A549 (cell line): ENCODE measurements at regions not wholly inside any gene's neighbourhood (a gene's known extent, or its start where the extent isn't known, plus 50 kb on each side); places are given as distances from the start of the nearest gene placed in this dataset.

ENCODE experiments used
- HDAC2 ChIP-seq: fragments of 200-600 bp; sonication (generic); IDR thresholded peaks from 2 replicates; pipeline ENCODE4 v1.6.1; 2016
- POLR2A ChIP-seq: IDR thresholded peaks from 2 replicates; pipeline ENCODE4 v1.6.1; 2012; ENCODE audit warnings: mild to moderate bottlenecking, low read length
- RAD21 ChIP-seq, 2 experiments: fragments of >200 bp in 1 of 2; sonication (Bioruptor Twin) in 1 of 2; formaldehyde crosslinking in 1 of 2; IDR thresholded peaks in 1 of 2; conservative IDR thresholded peaks in 1 of 2; 2 replicates in 1 of 2; 3 replicates in 1 of 2; pipeline ENCODE4 v1.6.1; 2012 to 2018; ENCODE audit warnings: inconsistent platforms in 1 of 2
- TF ChIP-seq, protein P1 (sequence below): fragments of >200 bp; sonication (Bioruptor Twin); formaldehyde crosslinking; IDR thresholded peaks from 3 replicates; pipeline ENCODE4 v1.5.1; 2016

DNA sequence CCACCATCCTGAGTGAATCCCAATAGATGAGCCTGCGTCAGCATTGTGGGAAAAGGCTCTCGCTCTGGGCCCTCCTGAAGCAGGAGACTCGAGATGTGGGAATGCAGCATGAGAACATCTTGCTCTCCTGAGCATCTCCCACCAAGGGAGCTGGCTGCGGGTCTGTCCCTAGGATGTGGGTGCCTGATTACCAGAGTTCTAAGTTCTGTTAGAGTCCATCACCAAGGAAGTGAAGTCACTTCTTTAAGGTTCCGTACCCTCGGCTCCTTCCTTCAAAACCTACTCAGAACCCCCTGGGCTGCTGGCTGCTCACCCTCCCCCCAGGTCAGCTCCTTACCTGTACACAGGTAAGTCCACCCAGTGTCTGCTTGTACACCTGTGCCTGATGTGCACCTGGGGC lies 100.5 kb upstream of the IGLL5 start:
- TF ChIP-seq HDAC2 (no peak), POLR2A (no peak), RAD21 (conservative IDR thresholded peaks at IDR 0.05 in 1 of 2, IDR thresholded peaks at IDR 0.05 in 1 of 2) (no peak)
- TF ChIP-seq, protein P1, sequence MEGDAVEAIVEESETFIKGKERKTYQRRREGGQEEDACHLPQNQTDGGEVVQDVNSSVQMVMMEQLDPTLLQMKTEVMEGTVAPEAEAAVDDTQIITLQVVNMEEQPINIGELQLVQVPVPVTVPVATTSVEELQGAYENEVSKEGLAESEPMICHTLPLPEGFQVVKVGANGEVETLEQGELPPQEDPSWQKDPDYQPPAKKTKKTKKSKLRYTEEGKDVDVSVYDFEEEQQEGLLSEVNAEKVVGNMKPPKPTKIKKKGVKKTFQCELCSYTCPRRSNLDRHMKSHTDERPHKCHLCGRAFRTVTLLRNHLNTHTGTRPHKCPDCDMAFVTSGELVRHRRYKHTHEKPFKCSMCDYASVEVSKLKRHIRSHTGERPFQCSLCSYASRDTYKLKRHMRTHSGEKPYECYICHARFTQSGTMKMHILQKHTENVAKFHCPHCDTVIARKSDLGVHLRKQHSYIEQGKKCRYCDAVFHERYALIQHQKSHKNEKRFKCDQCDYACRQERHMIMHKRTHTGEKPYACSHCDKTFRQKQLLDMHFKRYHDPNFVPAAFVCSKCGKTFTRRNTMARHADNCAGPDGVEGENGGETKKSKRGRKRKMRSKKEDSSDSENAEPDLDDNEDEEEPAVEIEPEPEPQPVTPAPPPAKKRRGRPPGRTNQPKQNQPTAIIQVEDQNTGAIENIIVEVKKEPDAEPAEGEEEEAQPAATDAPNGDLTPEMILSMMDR, result no peak
